H1 (cell line): ENCODE measurements at regions not wholly inside any gene's neighbourhood (a gene's known extent, or its start where the extent isn't known, plus 50 kb on each side); places are given as distances from the start of the nearest gene placed in this dataset.
"Not testable (repeated sequence)": the region's sequence is repeated elsewhere in the genome, so short reads cannot be mapped to it uniquely, and the experiment has no call there.

ENCODE experiments used
- CTCF ChIA-PET: fragments of 300-600 bp; sonication (Branson Sonifier 250); formaldehyde crosslinking; loops from one replicate; lab custom pipeline; 2021; ENCODE audit not compliant: partially characterized antibody; lab: Charles Lee
- POLR2A ChIA-PET: fragments of 300-600 bp; sonication (Branson Sonifier 250); formaldehyde crosslinking; loops from one replicate; lab custom pipeline; 2021; ENCODE audit warnings: inconsistent platforms; ENCODE audit not compliant: partially characterized antibody; lab: Charles Lee
- DNase-seq, 2 experiments: peaks; one replicate each; pipeline versions ENCODE4 v3.0.0 to v3.0.0-alpha.2; 2010 to 2022; ENCODE audit warnings: low spot score in 2 of 2, low read depth in 1 of 2, mixed read lengths in 1 of 2
- FAIRE-seq: peaks from 2 replicates; lab custom pipeline; 2011; peaks lifted over from hg19 to GRCh38; lab: Jason Lieb, UNC
- H2AFZ ChIP-seq: 2 replicates; pipeline ENCODE4 v1.8.1; 2012; ENCODE audit warnings: low read length, inconsistent platforms
- H2AK5ac ChIP-seq: 2 replicates; pipeline ENCODE4 v1.6.1; 2013; ENCODE audit warnings: low read depth, low read length
- H2BK120ac ChIP-seq: replicated peaks from 2 replicates; pipeline ENCODE3; 2013; ENCODE audit warnings: low read depth, low read length, inconsistent platforms
- H2BK12ac ChIP-seq: 2 replicates; pipeline ENCODE4 v1.6.1; 2013; ENCODE audit warnings: low read depth, low read length
- H2BK15ac ChIP-seq: 2 replicates; pipeline ENCODE4 v1.6.1; 2013; ENCODE audit warnings: low read length
- H2BK20ac ChIP-seq: 2 replicates; pipeline ENCODE4 v1.6.1; 2013; ENCODE audit warnings: low read length
- H2BK5ac ChIP-seq: 2 replicates; pipeline ENCODE4 v1.6.1; 2013; ENCODE audit warnings: low read depth, low read length
- H3K14ac ChIP-seq: 2 replicates; pipeline ENCODE4 v1.6.1; 2013; ENCODE audit warnings: inconsistent platforms; ENCODE audit not compliant: insufficient read length
- H3K18ac ChIP-seq: 2 replicates; pipeline ENCODE4 v1.6.1; 2013; ENCODE audit warnings: low read length; ENCODE audit errors: extremely low read depth
- H3K23ac ChIP-seq: 2 replicates; pipeline ENCODE4 v1.6.1; 2013; ENCODE audit warnings: inconsistent platforms; ENCODE audit not compliant: insufficient read length
- H3K23me2 ChIP-seq: 2 replicates; pipeline ENCODE4 v1.6.1; 2013; ENCODE audit warnings: low read depth, low read length
- H3K27ac ChIP-seq: 2 replicates; pipeline ENCODE4 v1.6.1; 2011; ENCODE audit warnings: low read depth, low read length, inconsistent platforms
- H3K27me3 ChIP-seq, 4 experiments: replicated peaks in 1 of 4; 1 replicate in 1 of 4; 2 replicates in 3 of 4; pipeline versions ENCODE4 v1.6.1 to v1.8.1; 2011 to 2013; ENCODE audit warnings: low read length in 3 of 4, mild to moderate bottlenecking in 3 of 4, inconsistent platforms in 2 of 4, mixed read lengths in 2 of 4, moderate library complexity in 1 of 4; ENCODE audit not compliant: control insufficient read depth in 3 of 4, insufficient read depth in 3 of 4; ENCODE audit errors: extremely low read depth in 1 of 4
- H3K36me3 ChIP-seq, 4 experiments: 2 replicates each; pipeline versions ENCODE4 v1.6.1 to v1.8.1; 2011 to 2013; ENCODE audit warnings: mild to moderate bottlenecking in 4 of 4, low read length in 3 of 4, moderate library complexity in 2 of 4, control low read depth in 1 of 4, inconsistent platforms in 1 of 4; ENCODE audit not compliant: insufficient read depth in 4 of 4, control insufficient read depth in 2 of 4
- H3K4ac ChIP-seq: replicated peaks from 2 replicates; pipeline ENCODE3; 2013; ENCODE audit warnings: low read length, low read depth, mixed read lengths, inconsistent platforms; ENCODE audit not compliant: insufficient read length
- H3K4me1 ChIP-seq, 4 experiments: replicated peaks in 1 of 4; 1 replicate in 1 of 4; 2 replicates in 3 of 4; pipeline versions ENCODE4 v1.6.1 to v1.8.1; 2011 to 2013; ENCODE audit warnings: low read length in 3 of 4, inconsistent platforms in 2 of 4, mixed read lengths in 1 of 4; ENCODE audit not compliant: insufficient read depth in 4 of 4, control insufficient read depth in 3 of 4
- H3K4me2 ChIP-seq, 2 experiments: 2 replicates each; pipeline versions ENCODE4 v1.6.1 to v1.8.1; 2011 to 2013; ENCODE audit warnings: low read depth in 2 of 2, low read length in 2 of 2, control low read depth in 1 of 2, inconsistent platforms in 1 of 2, mild to moderate bottlenecking in 1 of 2; ENCODE audit not compliant: insufficient read depth in 1 of 2
- H3K4me3 ChIP-seq, 4 experiments: fragments of 200-600, 300-600 bp in 1 of 4; sonication (generic), shearing (Covaris generic), sonication (Bioruptor Twin) in 1 of 4; 2 replicates each; pipeline versions ENCODE4 v1.5.1 to v1.8.1; 2011 to 2016; ENCODE audit warnings: low read length in 4 of 4, low read depth in 3 of 4, control low read depth in 2 of 4, inconsistent platforms in 2 of 4, mild to moderate bottlenecking in 2 of 4, mixed read lengths in 1 of 4, moderate library complexity in 1 of 4; ENCODE audit not compliant: insufficient read depth in 2 of 4; ENCODE audit errors: extremely low read depth in 1 of 4
- H3K56ac ChIP-seq: replicated peaks from 2 replicates; pipeline ENCODE3; 2013; ENCODE audit warnings: low read depth, mild to moderate bottlenecking, mixed read lengths, low read length, inconsistent platforms; ENCODE audit not compliant: insufficient read length
- H3K79me1 ChIP-seq: 2 replicates; pipeline ENCODE4 v1.6.1; 2013; ENCODE audit warnings: low read depth, low read length, control low read depth
- H3K79me2 ChIP-seq, 2 experiments: 2 replicates each; pipeline versions ENCODE4 v1.6.1 to v1.8.1; 2012 to 2013; ENCODE audit warnings: low read length in 2 of 2, mild to moderate bottlenecking in 2 of 2, inconsistent platforms in 1 of 2; ENCODE audit not compliant: insufficient read depth in 2 of 2, control insufficient read depth in 1 of 2
- H3K9ac ChIP-seq, 4 experiments: replicated peaks in 1 of 4; 1 replicate in 1 of 4; 2 replicates in 3 of 4; pipeline versions ENCODE4 v1.6.1 to v1.8.1; 2011 to 2013; ENCODE audit warnings: low read depth in 3 of 4, low read length in 3 of 4, control low read depth in 2 of 4, mild to moderate bottlenecking in 2 of 4, moderate library complexity in 2 of 4, inconsistent platforms in 1 of 4; ENCODE audit errors: extremely low read depth in 1 of 4
- H3K9me3 ChIP-seq, 2 experiments: 2 replicates each; pipeline versions ENCODE4 v1.6.1 to v1.8.1; 2012 to 2013; ENCODE audit warnings: mild to moderate bottlenecking in 2 of 2, moderate library complexity in 2 of 2, control low read depth in 1 of 2, inconsistent platforms in 1 of 2, low read depth in 1 of 2, low read length in 1 of 2, mixed read lengths in 1 of 2; ENCODE audit not compliant: insufficient read depth in 2 of 2
- H4K20me1 ChIP-seq, 2 experiments: replicated peaks in 1 of 2; 2 replicates each; pipeline versions ENCODE3 to v1.8.1; 2011 to 2013; ENCODE audit warnings: inconsistent platforms in 2 of 2, low read length in 2 of 2, mild to moderate bottlenecking in 1 of 2; ENCODE audit not compliant: insufficient read depth in 2 of 2, control insufficient read depth in 1 of 2
- H4K5ac ChIP-seq: 2 replicates; pipeline ENCODE4 v1.6.1; 2013; ENCODE audit warnings: low read length, low read depth, mixed read lengths, inconsistent platforms; ENCODE audit not compliant: insufficient read length
- H4K8ac ChIP-seq: 2 replicates; pipeline ENCODE4 v1.8.0; 2013; ENCODE audit warnings: mild to moderate bottlenecking, moderate library complexity, low read length, inconsistent platforms; ENCODE audit not compliant: insufficient read depth; ENCODE audit errors: extremely low read depth
- H4K91ac ChIP-seq: replicated peaks from 2 replicates; pipeline ENCODE3; 2013; ENCODE audit warnings: low read length, mixed read lengths, inconsistent platforms; ENCODE audit not compliant: insufficient read length
- WGBS, 2 experiments: shearing (Covaris generic) in 1 of 2; methylation state at CpG; one replicate each; pipeline versions ENCODE4 v1.1.6 to v1.1.7; 2013 to 2015; ENCODE audit warnings: low lambda C conversion rate in 2 of 2, mixed read lengths in 2 of 2, inconsistent platforms in 1 of 2, low coverage in 1 of 2, missing lambda C conversion rate in 1 of 2; ENCODE audit not compliant: insufficient replicate concordance in 2 of 2, insufficient coverage in 1 of 2, insufficient read length in 1 of 2; ENCODE audit errors: extremely low coverage in 1 of 2, missing lambda C conversion rate in 1 of 2; 5-methylcytosine and 5-hydroxymethylcytosine counted together

DNA sequence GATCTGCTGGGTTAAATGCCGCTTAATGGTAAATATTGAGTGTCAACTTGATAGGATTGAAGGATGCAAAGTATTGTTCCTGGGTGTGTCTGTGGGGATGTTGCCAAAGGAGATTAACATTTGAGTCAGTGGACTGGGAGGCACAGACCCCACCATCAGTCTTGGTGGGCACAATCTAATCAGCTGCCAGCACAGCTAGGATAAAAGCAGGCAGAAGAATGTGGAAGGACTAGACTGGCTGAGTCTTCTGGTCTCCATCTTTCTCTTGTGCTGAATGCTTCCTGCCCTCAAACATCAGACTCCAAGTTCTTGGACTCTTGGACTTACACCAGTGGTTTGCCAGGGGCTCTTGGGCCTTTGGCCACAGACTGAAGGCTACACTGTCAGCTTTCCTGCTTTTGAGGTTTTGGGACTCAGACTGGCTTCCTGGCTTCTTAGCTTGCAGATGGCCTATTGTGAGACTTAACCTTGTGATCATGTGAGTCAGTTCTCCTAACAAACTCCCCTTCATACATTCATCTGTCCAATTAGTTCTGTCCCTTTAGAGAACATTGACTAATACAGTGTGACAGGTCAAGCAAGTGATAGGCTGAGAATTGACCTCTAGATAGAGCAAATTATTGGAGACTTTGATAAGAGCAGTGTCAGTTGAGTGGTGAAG lies 332.5 kb downstream of the DLEU7 start:
- H4K20me1 ChIP-seq, H2BK5ac ChIP-seq, H2BK120ac ChIP-seq, H3K36me3 ChIP-seq, H3K4me2 ChIP-seq, H3K9ac ChIP-seq, H2AFZ ChIP-seq, CTCF ChIA-PET, POLR2A ChIA-PET, H3K27me3 ChIP-seq, H3K14ac ChIP-seq, H3K79me1 ChIP-seq, FAIRE-seq, H2BK12ac ChIP-seq, H4K5ac ChIP-seq, H3K4me1 ChIP-seq, H3K56ac ChIP-seq, H2BK20ac ChIP-seq, H2AK5ac ChIP-seq, H3K27ac ChIP-seq, H3K23me2 ChIP-seq, H3K23ac ChIP-seq, H2BK15ac ChIP-seq, H3K4ac ChIP-seq, DNase-seq, H3K79me2 ChIP-seq, H3K4me3 ChIP-seq, H4K91ac ChIP-seq, H3K18ac ChIP-seq, H4K8ac ChIP-seq: not testable (repeated sequence)
- H3K9me3 ChIP-seq = peaks cover 16 to 17% of the 10 kb centered on the region in 2 experiments
- WGBS, 2 experiments = 93% methylated on average over 1 of the region's 1 CpG; no CpG with 5 or more reads in 1 of the 2 experiments
